ENCODE measurements at regions not wholly inside any gene's neighbourhood (a gene's known extent, or its start where the extent isn't known, plus 50 kb on each side); places are given as distances from the start of the nearest gene placed in this dataset.

DNA sequence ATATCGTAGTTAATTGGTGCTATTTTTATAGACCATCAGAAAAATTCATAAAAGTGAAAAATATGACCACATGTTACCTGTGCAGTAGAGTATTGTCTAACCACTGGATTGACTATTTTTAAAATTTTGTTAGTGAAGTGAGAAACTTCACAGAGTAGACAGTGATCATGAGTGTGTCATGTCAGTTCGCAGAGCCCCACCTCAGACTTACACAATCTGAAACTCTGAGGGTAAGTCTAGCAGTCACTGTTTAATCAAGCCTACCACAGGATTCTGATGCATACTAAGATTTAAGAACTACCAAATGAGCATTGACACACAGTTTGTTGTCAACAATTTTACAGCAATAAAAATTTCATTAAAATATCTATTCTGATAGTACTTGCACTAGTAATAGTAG is 552.9 kb upstream of the SUCLG2 start:
- Histone ChIP-seq H3K9ac (replicated peaks in 1 of 4; ENCODE audit: extremely low read depth in 1 of 4, low read depth in 3 of 4, low read length in 3 of 4) (no peak overlapping the region), H3K36me3 (ENCODE audit: control insufficient read depth in 2 of 4, insufficient read depth in 4 of 4, low read length in 3 of 4) (no peaks in the 10 kb centered on the region; a peak in 1 of 8 replicates), H3K14ac (ENCODE audit: insufficient read length) (no peak overlapping the region), H3K27ac (ENCODE audit: low read depth, low read length) (no peak overlapping the region), H2BK20ac (ENCODE audit: low read length) (no peak overlapping the region), H2BK120ac (replicated peaks; ENCODE audit: low read depth, low read length) (no peak overlapping the region), H3K27me3 (replicated peaks in 1 of 4; ENCODE audit: control insufficient read depth in 3 of 4, extremely low read depth in 1 of 4, insufficient read depth in 3 of 4, low read length in 3 of 4) (no peaks in the 10 kb centered on the region), H3K4me1 (replicated peaks in 1 of 4; ENCODE audit: control insufficient read depth in 3 of 4, insufficient read depth in 4 of 4, low read length in 3 of 4) (no peaks in the 10 kb centered on the region), H4K91ac (replicated peaks; ENCODE audit: insufficient read length, low read length) (no peak overlapping the region), H4K8ac (ENCODE audit: extremely low read depth, insufficient read depth, low read length) (no peak overlapping the region), H4K5ac (ENCODE audit: insufficient read length, low read depth, low read length) (no peak overlapping the region), H3K4me3 (ENCODE audit: extremely low read depth in 1 of 4, insufficient read depth in 2 of 4, low read depth in 3 of 4, low read length in 4 of 4) (no peak overlapping the region), H3K56ac (replicated peaks; ENCODE audit: insufficient read length, low read depth, low read length) (no peak overlapping the region), H3K4ac (replicated peaks; ENCODE audit: insufficient read length, low read depth, low read length) (no peak overlapping the region), H3K23me2 (ENCODE audit: low read depth, low read length) (no peaks in the 10 kb centered on the region), H2AFZ (ENCODE audit: low read length) (no peak overlapping the region), H4K20me1 (replicated peaks in 1 of 2; ENCODE audit: control insufficient read depth in 1 of 2, insufficient read depth in 2 of 2, low read length in 2 of 2) (no peaks in the 10 kb centered on the region), H2BK5ac (ENCODE audit: low read depth, low read length) (no peak overlapping the region), H2BK15ac (ENCODE audit: low read length) (no peak overlapping the region), H3K79me2 (ENCODE audit: control insufficient read depth in 1 of 2, insufficient read depth in 2 of 2, low read length in 2 of 2) (no peaks in the 10 kb centered on the region), H2BK12ac (ENCODE audit: low read depth, low read length) (no peak overlapping the region), H2AK5ac (ENCODE audit: low read depth, low read length) (no peak overlapping the region), H3K79me1 (ENCODE audit: low read depth, low read length) (no peaks in the 10 kb centered on the region), H3K23ac (ENCODE audit: insufficient read length) (no peak overlapping the region), H3K18ac (ENCODE audit: extremely low read depth, low read length) (no peak overlapping the region), H3K4me2 (ENCODE audit: insufficient read depth in 1 of 2, low read depth in 2 of 2, low read length in 2 of 2) (no peak overlapping the region), H3K9me3 (ENCODE audit: insufficient read depth in 2 of 2, low read depth in 1 of 2, low read length in 1 of 2) (peaks cover 6 to 8% of the 10 kb centered on the region in 2 experiments; a peak in 2 of 4 replicates)
- no peak for DNase-seq (ENCODE audit: low read depth in 1 of 2, low spot score in 2 of 2)
- no peak for FAIRE-seq
- ChIA-PET POLR2A (ENCODE audit: partially characterized antibody) (no interaction called here), CTCF (ENCODE audit: partially characterized antibody) (no interaction called here)
- WGBS, 2 experiments (ENCODE audit: extremely low coverage in 1 of 2, insufficient coverage in 1 of 2, insufficient read length in 1 of 2, insufficient replicate concordance in 2 of 2, low coverage in 1 of 2, low lambda C conversion rate in 2 of 2, missing lambda C conversion rate in 1 of 2) = 95% methylated on average over 2 of the region's 2 CpGs; no CpG with 5 or more reads in 1 of the 2 experiments
- no peak for TF ChIP-seq ZNF274 (IDR thresholded peaks at IDR 0.05; ENCODE audit: borderline replicate concordance, extremely low read depth, low read length)
- no peak for TF ChIP-seq POLR2A (IDR thresholded peaks at IDR 0.05; ENCODE audit: control extremely low read depth in 1 of 2, low read depth in 2 of 2, low read length in 2 of 2)
- no peak for TF ChIP-seq EP300 (IDR thresholded peaks at IDR 0.05; ENCODE audit: borderline replicate concordance in 1 of 2, low read depth in 2 of 2, low read length in 2 of 2)
- no peak for TF ChIP-seq TAF1 (IDR thresholded peaks at IDR 0.05; ENCODE audit: low read depth, low read length)
- TF ChIP-seq BRCA1 (IDR thresholded peaks at IDR 0.05; ENCODE audit: low read depth, low read length) = no peak
- TF ChIP-seq CEBPB (IDR thresholded peaks at IDR 0.05; ENCODE audit: low read depth, low read length) = no peak
